Left ventricle myocardium inferior (tissue), 1 donor: ENCODE measurements at regions not wholly inside any gene's neighbourhood (a gene's known extent, or its start where the extent isn't known, plus 50 kb on each side); places are given as distances from the start of the nearest gene placed in this dataset.

ENCODE experiments used
- DNase-seq: peaks from one replicate; pipeline ENCODE4 v3.0.0-alpha.2; 2020
- H3K27ac ChIP-seq: fragments of 200-600 bp; replicated peaks from 2 replicates; pipeline ENCODE4 v1.8.0; 2021
- H3K27me3 ChIP-seq: fragments of 200-600 bp; 2 replicates; pipeline ENCODE4 v1.8.0; 2021; ENCODE audit warnings: low read depth
- H3K36me3 ChIP-seq: fragments of 200-600 bp; 2 replicates; pipeline ENCODE4 v1.8.0; 2021
- H3K4me1 ChIP-seq: fragments of 200-600 bp; 2 replicates; pipeline ENCODE4 v1.8.0; 2021
- H3K4me3 ChIP-seq: fragments of 200-600 bp; 2 replicates; pipeline ENCODE4 v1.8.0; 2021; ENCODE audit warnings: mild to moderate bottlenecking, moderate library complexity
- H3K9me3 ChIP-seq: fragments of 200-600 bp; replicated peaks from 2 replicates; pipeline ENCODE4 v1.8.0; 2021
- intact Hi-C: fragments of 100-400 bp; cut with micrococcal nuclease; formaldehyde crosslinking; loops from one replicate; pipeline ENCODE4 v1.11.0; 2022
- TF ChIP-seq, protein P1 (sequence below): fragments of 200-600 bp; IDR thresholded peaks from 2 replicates; pipeline ENCODE4 v1.8.0; 2021; ENCODE audit warnings: antibody characterized with exemption, mild to moderate bottlenecking, borderline replicate concordance
- donor health status: DM: no; HTN: yes; CAD: no; lungs with severe emphysema.

GRCh38 chrX:789096-789495 lies 158.5 kb downstream of the SHOX start:
- no peak overlapping the region for H3K4me3 ChIP-seq
- no peak for DNase-seq
- H3K36me3 ChIP-seq: no peaks in the 10 kb centered on the region
- TF ChIP-seq, protein P1, sequence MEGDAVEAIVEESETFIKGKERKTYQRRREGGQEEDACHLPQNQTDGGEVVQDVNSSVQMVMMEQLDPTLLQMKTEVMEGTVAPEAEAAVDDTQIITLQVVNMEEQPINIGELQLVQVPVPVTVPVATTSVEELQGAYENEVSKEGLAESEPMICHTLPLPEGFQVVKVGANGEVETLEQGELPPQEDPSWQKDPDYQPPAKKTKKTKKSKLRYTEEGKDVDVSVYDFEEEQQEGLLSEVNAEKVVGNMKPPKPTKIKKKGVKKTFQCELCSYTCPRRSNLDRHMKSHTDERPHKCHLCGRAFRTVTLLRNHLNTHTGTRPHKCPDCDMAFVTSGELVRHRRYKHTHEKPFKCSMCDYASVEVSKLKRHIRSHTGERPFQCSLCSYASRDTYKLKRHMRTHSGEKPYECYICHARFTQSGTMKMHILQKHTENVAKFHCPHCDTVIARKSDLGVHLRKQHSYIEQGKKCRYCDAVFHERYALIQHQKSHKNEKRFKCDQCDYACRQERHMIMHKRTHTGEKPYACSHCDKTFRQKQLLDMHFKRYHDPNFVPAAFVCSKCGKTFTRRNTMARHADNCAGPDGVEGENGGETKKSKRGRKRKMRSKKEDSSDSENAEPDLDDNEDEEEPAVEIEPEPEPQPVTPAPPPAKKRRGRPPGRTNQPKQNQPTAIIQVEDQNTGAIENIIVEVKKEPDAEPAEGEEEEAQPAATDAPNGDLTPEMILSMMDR: no peak
- peaks cover 73% of the 10 kb centered on the region for H3K27me3 ChIP-seq
- intact Hi-C loops: no loop called here
- H3K4me1 ChIP-seq: no peaks in the 10 kb centered on the region
- no peak overlapping the region for H3K27ac ChIP-seq
- peaks cover 7% of the 10 kb centered on the region for H3K9me3 ChIP-seq

DNA sequence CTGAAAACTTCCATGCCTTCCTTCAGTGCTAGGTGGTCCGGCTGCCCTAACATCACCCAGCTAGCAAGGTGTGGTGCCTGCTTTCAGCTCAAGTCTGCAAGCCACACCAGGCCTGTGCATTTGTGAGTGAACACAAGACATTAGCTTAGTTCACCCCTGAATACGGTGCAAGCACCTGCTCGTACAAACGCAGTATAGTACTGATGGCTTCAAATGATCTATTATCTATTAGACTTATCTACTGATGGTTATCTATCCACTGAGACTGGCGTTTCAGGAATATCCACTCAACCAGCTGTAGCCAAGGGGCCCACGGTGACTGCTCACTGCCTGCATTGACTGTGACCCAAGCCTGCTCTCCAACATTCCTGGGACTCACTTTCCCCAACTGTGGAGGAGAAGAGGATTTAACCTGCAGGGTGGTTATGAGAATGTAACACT lies 155.9 kb downstream of the SHOX start:
- H3K36me3 ChIP-seq: no peaks in the 10 kb centered on the region
- no peak overlapping the region for H3K4me3 ChIP-seq
- H3K27me3 ChIP-seq: peaks cover 46% of the 10 kb centered on the region
- no peak overlapping the region for H3K27ac ChIP-seq
- no peaks in the 10 kb centered on the region for H3K9me3 ChIP-seq
- intact Hi-C loops: no loop called here
- H3K4me1 ChIP-seq: no peaks in the 10 kb centered on the region
- DNase-seq: no peak
- TF ChIP-seq, protein P1: no peak

DNA sequence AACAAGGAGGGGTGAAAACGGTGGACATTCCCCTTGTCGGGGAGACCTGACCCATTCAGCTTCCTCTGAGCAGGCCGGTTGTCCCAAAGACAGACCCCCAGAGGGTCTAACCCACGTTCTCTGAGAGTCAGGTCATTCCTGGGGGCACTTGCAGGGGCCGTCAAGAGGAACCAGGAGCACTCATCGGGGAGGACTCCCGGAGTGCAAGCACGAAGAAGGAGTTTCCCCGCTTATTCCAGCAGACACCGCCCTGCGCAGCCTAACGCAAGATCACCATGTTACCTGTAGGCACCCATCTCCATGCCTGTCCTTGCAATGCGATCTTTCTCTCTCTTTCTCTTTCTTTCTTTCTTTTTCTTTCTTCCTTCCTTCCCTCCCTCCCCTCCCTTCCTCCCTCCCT lies 154.2 kb downstream of the SHOX start:
- H3K36me3 ChIP-seq: no peaks in the 10 kb centered on the region
- DNase-seq: no peak
- H3K27ac ChIP-seq: no peak overlapping the region
- intact Hi-C loops: no loop called here
- no peak overlapping the region for H3K4me3 ChIP-seq
- H3K9me3 ChIP-seq: no peaks in the 10 kb centered on the region
- H3K4me1 ChIP-seq: no peaks in the 10 kb centered on the region
- TF ChIP-seq, protein P1: no peak
- peaks cover 31% of the 10 kb centered on the region for H3K27me3 ChIP-seq

DNA sequence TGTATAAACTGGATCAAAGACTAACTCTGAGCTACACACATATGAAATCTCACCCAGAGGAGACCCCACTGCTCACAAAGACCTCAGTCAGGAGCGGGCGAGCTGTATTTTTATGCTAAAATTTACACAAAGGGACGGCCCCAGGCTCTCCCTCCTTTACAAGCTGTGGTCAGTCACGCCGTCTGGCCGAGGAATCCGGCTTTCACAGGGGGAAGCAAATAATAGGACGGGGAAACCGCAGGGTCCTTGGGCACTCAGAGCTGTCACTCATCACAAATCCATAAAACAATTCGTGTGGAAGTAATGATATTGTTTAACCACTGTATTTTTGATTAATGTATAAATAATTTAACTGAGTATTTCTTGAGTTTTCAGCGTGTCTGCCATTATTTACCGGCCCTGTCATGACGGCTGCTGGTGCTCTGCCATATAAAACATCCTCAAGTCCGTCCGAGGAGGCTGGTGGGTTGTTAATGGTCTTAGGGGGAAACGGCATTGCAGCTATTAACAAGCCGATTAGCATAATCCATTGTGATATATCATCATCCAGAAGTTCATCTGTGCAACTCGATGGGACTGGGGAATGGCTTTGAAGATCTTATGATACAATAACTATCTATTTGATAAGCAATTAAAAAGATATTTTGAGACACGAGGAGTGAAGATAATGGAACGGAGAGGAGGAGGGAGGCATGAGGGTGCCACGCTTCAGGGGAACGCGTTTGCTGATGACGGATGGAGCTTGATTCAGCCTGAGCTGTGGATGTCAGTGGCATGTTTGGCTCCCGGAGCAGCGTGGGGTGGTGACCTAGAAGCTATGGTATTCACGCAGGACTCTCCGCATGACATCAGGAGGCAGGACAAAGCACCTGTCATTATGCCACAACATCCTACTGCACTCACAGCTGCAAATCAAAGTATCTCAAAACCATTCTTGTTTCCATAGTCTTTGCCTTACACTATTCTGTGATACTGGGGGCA lies 150.9 kb downstream of the SHOX start:
- no peak for DNase-seq
- Histone ChIP-seq H3K9me3 (peaks cover 6% of the 10 kb centered on the region), H3K36me3 (no peaks in the 10 kb centered on the region), H3K4me1 (no peaks in the 10 kb centered on the region), H3K27ac (no peak overlapping the region), H3K27me3 (peaks cover 12% of the 10 kb centered on the region), H3K4me3 (no peak overlapping the region)
- intact Hi-C loops: no loop called here
- TF ChIP-seq, protein P1: no peak

DNA sequence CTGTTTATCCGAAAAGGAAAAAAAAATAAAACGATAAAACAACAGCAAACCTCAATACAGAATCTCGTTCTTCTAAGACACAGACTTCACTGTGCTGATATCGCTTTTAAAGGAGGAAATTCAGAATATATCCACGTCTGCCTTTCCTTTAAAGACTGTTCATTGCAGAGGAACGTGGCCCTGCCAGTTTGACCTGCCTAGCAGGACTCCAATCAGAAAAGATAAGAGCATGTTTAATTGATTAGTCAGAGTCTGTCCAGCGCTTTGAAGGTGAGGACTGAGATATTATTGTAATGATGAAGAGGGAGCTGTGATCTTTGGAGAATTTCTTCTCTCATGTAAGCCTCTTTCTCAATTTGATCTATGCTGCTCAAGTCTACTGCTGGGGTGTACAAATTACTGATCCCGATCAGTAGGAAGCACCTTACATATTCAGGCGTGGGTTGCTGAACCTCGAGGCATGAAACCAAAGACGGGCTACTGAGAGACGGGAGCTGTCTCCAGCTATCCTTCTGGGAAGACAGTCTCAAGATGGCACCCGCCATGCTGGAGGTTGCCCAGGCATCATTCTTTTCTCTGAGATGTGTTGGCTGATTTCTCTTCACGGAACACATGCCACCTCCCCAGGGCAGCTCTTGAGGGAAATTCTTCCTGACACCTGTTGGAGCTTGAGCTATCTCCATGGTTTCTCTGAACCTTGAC lies 146.1 kb downstream of the SHOX start:
- Histone ChIP-seq H3K27ac (no peak overlapping the region), H3K27me3 (no peaks in the 10 kb centered on the region), H3K4me3 (no peak overlapping the region), H3K9me3 (peaks cover 6% of the 10 kb centered on the region), H3K36me3 (no peaks in the 10 kb centered on the region), H3K4me1 (no peaks in the 10 kb centered on the region)
- intact Hi-C loops: no loop called here
- DNase-seq: no peak
- TF ChIP-seq, protein P1: no peak
